ENCODE measurements at regions not wholly inside any gene's neighbourhood (a gene's known extent, or its start where the extent isn't known, plus 50 kb on each side); places are given as distances from the start of the nearest gene placed in this dataset.

GRCh38 chr1:232428036-232428645, 201.8 kb downstream of the SIPA1L2 start:
- Histone ChIP-seq H3K4me1 (peaks cover 0 to 65% (median 31%) of the 10 kb centered on the region in 9 donors), H3K36me3 (peaks cover 0 to 92% (median 18%) of the 10 kb centered on the region in 9 donors), H3K27me3 (no peaks in the 10 kb centered on the region), H3K9me3 (no peaks in the 10 kb centered on the region), H3K4me3 (no peak overlapping the region), H3K27ac (peak overlapping the region in 6 of 10 donors; percentile 20 to 68 (median 56))
- DNase-seq: peak in 1 of 2 donors; percentile 26
- TF ChIP-seq CTCF (IDR thresholded peaks at IDR 0.05): no peak
- ATAC-seq: peak; percentile 24 to 61 (median 48)
- WGBS, 2 donors: 39 to 52% methylated on average over 3 of the region's 3 CpGs
- intact Hi-C loops (cut with DNase I): loop anchor here in 4 of 10 donors (2.0 to 10.0 kb wide), 4 partner anchors 113 to 563 kb away; no protein-coding TSS in a partner anchor

- Histone ChIP-seq H3K36me3 (peaks cover 0 to 87% (median 26%) of the 10 kb centered on the region in 9 donors), H3K27ac (peak overlapping the region in 2 of 10 donors; percentile 56 to 68), H3K4me1 (peaks cover 0 to 52% (median 29%) of the 10 kb centered on the region in 9 donors), H3K27me3 (no peaks in the 10 kb centered on the region), H3K4me3 (no peak overlapping the region), H3K9me3 (no peaks in the 10 kb centered on the region)
- no peak for ATAC-seq
- DNase-seq: no peak
- TF ChIP-seq CTCF (IDR thresholded peaks at IDR 0.05): no peak
- intact Hi-C loops (cut with DNase I): loop anchor here in 4 of 10 donors (2.0 to 10.0 kb wide), 4 partner anchors 98 to 562 kb away; no protein-coding TSS in a partner anchor
Measured at GRCh38 chr1:232426801-232427200, 203.1 kb downstream of the SIPA1L2 start.

GRCh38 chr1:232425421-232425820, 204.5 kb downstream of the SIPA1L2 start:
- ATAC-seq: no peak
- Histone ChIP-seq H3K9me3 (no peaks in the 10 kb centered on the region), H3K27me3 (no peaks in the 10 kb centered on the region), H3K27ac (peak overlapping the region in 1 of 10 donors; percentile 52), H3K4me1 (peaks cover 0 to 41% (median 21%) of the 10 kb centered on the region in 9 donors), H3K4me3 (no peak overlapping the region), H3K36me3 (peaks cover 0 to 88% (median 30%) of the 10 kb centered on the region in 9 donors)
- no peak for TF ChIP-seq CTCF (IDR thresholded peaks at IDR 0.05)
- no peak for DNase-seq
- 94 to 95% methylated on average over 15 of the region's 15 CpGs for WGBS, 2 donors
- intact Hi-C loops (cut with DNase I): loop anchor here in 3 of 10 donors (5.0 to 10.0 kb wide), 3 partner anchors 111 to 561 kb away; no protein-coding TSS in a partner anchor

GRCh38 chr1:232423591-232423990, 206.3 kb downstream of the SIPA1L2 start:
- intact Hi-C loops (cut with DNase I): loop anchor here in 2 of 10 donors (10.0 kb wide), 2 partner anchors 109 to 559 kb away; no protein-coding TSS in a partner anchor
- ATAC-seq (no peak), DNase-seq (no peak)
- H3K27ac ChIP-seq: no peak overlapping the region
- peaks cover 0 to 24% (median 8%) of the 10 kb centered on the region in 9 donors for H3K4me1 ChIP-seq
- no peak for TF ChIP-seq CTCF (IDR thresholded peaks at IDR 0.05)
- H3K4me3 ChIP-seq: no peak overlapping the region
- 73 to 94% methylated on average over 3 of the region's 3 CpGs for WGBS, 2 donors
- no peaks in the 10 kb centered on the region for H3K27me3 ChIP-seq
- H3K36me3 ChIP-seq: peaks cover 0 to 100% (median 35%) of the 10 kb centered on the region in 9 donors
- no peaks in the 10 kb centered on the region for H3K9me3 ChIP-seq
